Upper lobe of left lung (tissue), 6 donors: ENCODE measurements at regions not wholly inside any gene's neighbourhood (a gene's known extent, or its start where the extent isn't known, plus 50 kb on each side); places are given as distances from the start of the nearest gene placed in this dataset.

Experiments
- ATAC-seq, 2 donors: fragments of 200-7000 bp; cut with Tn5 transposase; one replicate each; pipeline ENCODE4 v1.9.1; 2022; ENCODE audit warnings: mild to moderate bottlenecking in 2 of 2, moderate library complexity in 2 of 2; ENCODE audit not compliant: low FRiP score in 2 of 2
- DNase-seq, 2 donors: peaks; one replicate each; pipeline ENCODE4 v3.0.0-alpha.2; 2019 to 2020
- H3K27ac ChIP-seq, 4 donors: fragments of 200-600 bp; sonication (generic); one replicate each; pipeline ENCODE4 v1.5.1; 2016 to 2019
- H3K27me3 ChIP-seq, 4 donors: fragments of 200-600 bp; sonication (generic); one replicate each; pipeline ENCODE4 v1.5.1; 2017 to 2019
- H3K36me3 ChIP-seq, 4 donors: fragments of 200-600 bp; sonication (generic); one replicate each; pipeline ENCODE4 v1.5.1; 2016 to 2019
- H3K4me1 ChIP-seq, 4 donors: fragments of 200-600 bp; sonication (generic); one replicate each; pipeline ENCODE4 v1.5.1; 2018 to 2019
- H3K4me3 ChIP-seq, 4 donors: fragments of 200-600 bp; sonication (generic); one replicate each; pipeline ENCODE4 v1.5.1; 2017 to 2019; ENCODE audit warnings: mild to moderate bottlenecking in 2 of 4, moderate library complexity in 1 of 4
- H3K9me3 ChIP-seq, 4 donors: fragments of 200-600 bp; sonication (generic); one replicate each; pipeline ENCODE4 v1.5.1; 2018 to 2019
- CTCF ChIP-seq, 6 experiments: fragments of 450-650 bp in 4 of 6; fragments of 200-600 bp in 2 of 6; sonication (generic) in 2 of 6; IDR thresholded peaks; one replicate each; pipeline ENCODE4 v1.5.1; 2016 to 2019; ENCODE audit warnings: antibody characterized with exemption in 6 of 6
- EP300 ChIP-seq, 4 donors: sonication (generic); formaldehyde crosslinking; IDR thresholded peaks; one replicate each; pipeline ENCODE4 v1.5.1; 2017; ENCODE audit warnings: antibody characterized with exemption in 4 of 4, control low read depth in 2 of 4
- POLR2A ChIP-seq, 4 donors: fragments of 450-650 bp; IDR thresholded peaks; one replicate each; pipeline ENCODE4 v1.5.1; 2016 to 2017; ENCODE audit warnings: antibody characterized with exemption in 4 of 4, mild to moderate bottlenecking in 2 of 4
- POLR2AphosphoS5 ChIP-seq, 2 donors: sonication (generic); formaldehyde crosslinking; IDR thresholded peaks; one replicate each; pipeline ENCODE4 v1.5.1; 2017; ENCODE audit warnings: antibody characterized with exemption in 2 of 2
- WGBS, 2 donors: methylation state at CpG; one replicate each; pipeline ENCODE4 v1.1.5; 2017 to 2018; 5-methylcytosine and 5-hydroxymethylcytosine counted together
- donor health status: DM: no; HTN: no; CAD: no; lungs with moderate emphysema.
- donor health status: DM: no; HTN: yes; CAD: no; lungs with severe emphysema.

GRCh38 chr17:54111576-54111975 lies 288.8 kb downstream of the KIF2B start:
- Histone ChIP-seq H3K36me3 (no peaks in the 10 kb centered on the region), H3K27me3 (no peaks in the 10 kb centered on the region), H3K27ac (no peak overlapping the region), H3K4me1 (no peaks in the 10 kb centered on the region), H3K4me3 (no peak overlapping the region), H3K9me3 (no peaks in the 10 kb centered on the region)
- DNase-seq (no peak), ATAC-seq (no peak)
- TF ChIP-seq POLR2AphosphoS5 (IDR thresholded peaks at IDR 0.05) (no peak), CTCF (IDR thresholded peaks at IDR 0.05) (no peak), POLR2A (IDR thresholded peaks at IDR 0.05) (no peak), EP300 (IDR thresholded peaks at IDR 0.05) (no peak)
- WGBS, 2 donors: 42 to 48% methylated on average over 1 of the region's 1 CpG

GRCh38 chr17:54117452-54117851 lies 294.7 kb downstream of the KIF2B start:
- WGBS, 2 donors: 70 to 81% methylated on average over 3 of the region's 3 CpGs
- no peak for TF ChIP-seq POLR2AphosphoS5 (IDR thresholded peaks at IDR 0.05)
- TF ChIP-seq EP300 (IDR thresholded peaks at IDR 0.05): no peak
- no peak for TF ChIP-seq POLR2A (IDR thresholded peaks at IDR 0.05)
- no peak for TF ChIP-seq CTCF (IDR thresholded peaks at IDR 0.05)
- H3K4me1 ChIP-seq: no peaks in the 10 kb centered on the region
- DNase-seq (no peak), ATAC-seq (no peak)
- no peaks in the 10 kb centered on the region for H3K27me3 ChIP-seq
- no peak overlapping the region for H3K4me3 ChIP-seq
- H3K27ac ChIP-seq: no peak overlapping the region
- H3K36me3 ChIP-seq: no peaks in the 10 kb centered on the region
- no peaks in the 10 kb centered on the region for H3K9me3 ChIP-seq

- DNase-seq (no peak), ATAC-seq (no peak)
- H3K27ac ChIP-seq: no peak overlapping the region
- H3K36me3 ChIP-seq: no peaks in the 10 kb centered on the region
- H3K9me3 ChIP-seq: peaks cover 0 to 13% (median 6%) of the 10 kb centered on the region in 4 donors
- H3K27me3 ChIP-seq: no peaks in the 10 kb centered on the region
- H3K4me1 ChIP-seq: no peaks in the 10 kb centered on the region
- TF ChIP-seq POLR2A (IDR thresholded peaks at IDR 0.05): no peak
- no peak for TF ChIP-seq CTCF (IDR thresholded peaks at IDR 0.05)
- TF ChIP-seq EP300 (IDR thresholded peaks at IDR 0.05): no peak
- TF ChIP-seq POLR2AphosphoS5 (IDR thresholded peaks at IDR 0.05): no peak
- H3K4me3 ChIP-seq: no peak overlapping the region
- 6 to 11% methylated on average over 1 of the region's 1 CpG for WGBS, 2 donors
Observed at GRCh38 chr17:54124456-54124855, 301.7 kb downstream of the KIF2B start.

GRCh38 chr17:54153423-54153822 lies 330.7 kb downstream of the KIF2B start:
- no peaks in the 10 kb centered on the region for H3K9me3 ChIP-seq
- H3K4me1 ChIP-seq: no peaks in the 10 kb centered on the region
- H3K4me3 ChIP-seq: no peak overlapping the region
- DNase-seq (no peak), ATAC-seq (no peak)
- WGBS, 2 donors: 77 to 88% methylated on average over 1 of the region's 1 CpG
- H3K36me3 ChIP-seq: no peaks in the 10 kb centered on the region
- no peak overlapping the region for H3K27ac ChIP-seq
- TF ChIP-seq POLR2A (IDR thresholded peaks at IDR 0.05): no peak
- TF ChIP-seq CTCF (IDR thresholded peaks at IDR 0.05): no peak
- TF ChIP-seq EP300 (IDR thresholded peaks at IDR 0.05): no peak
- TF ChIP-seq POLR2AphosphoS5 (IDR thresholded peaks at IDR 0.05): no peak
- H3K27me3 ChIP-seq: no peaks in the 10 kb centered on the region

- H3K27ac ChIP-seq: no peak overlapping the region
- H3K4me1 ChIP-seq: no peaks in the 10 kb centered on the region
- 62 to 64% methylated on average over 2 of the region's 2 CpGs for WGBS, 2 donors
- DNase-seq (no peak), ATAC-seq (no peak)
- no peaks in the 10 kb centered on the region for H3K9me3 ChIP-seq
- H3K36me3 ChIP-seq: no peaks in the 10 kb centered on the region
- TF ChIP-seq EP300 (IDR thresholded peaks at IDR 0.05) (no peak), POLR2A (IDR thresholded peaks at IDR 0.05) (no peak), CTCF (IDR thresholded peaks at IDR 0.05) (no peak), POLR2AphosphoS5 (IDR thresholded peaks at IDR 0.05) (no peak)
- H3K27me3 ChIP-seq: no peaks in the 10 kb centered on the region
- no peak overlapping the region for H3K4me3 ChIP-seq
Observed at GRCh38 chr17:54157542-54157941, 334.8 kb downstream of the KIF2B start.
